ENCODE measurements at regions not wholly inside any gene's neighbourhood (a gene's known extent, or its start where the extent isn't known, plus 50 kb on each side); places are given as distances from the start of the nearest gene placed in this dataset.
"Not testable (repeated sequence)": the region's sequence is repeated elsewhere in the genome, so short reads cannot be mapped to it uniquely, and the experiment has no call there.

DNA sequence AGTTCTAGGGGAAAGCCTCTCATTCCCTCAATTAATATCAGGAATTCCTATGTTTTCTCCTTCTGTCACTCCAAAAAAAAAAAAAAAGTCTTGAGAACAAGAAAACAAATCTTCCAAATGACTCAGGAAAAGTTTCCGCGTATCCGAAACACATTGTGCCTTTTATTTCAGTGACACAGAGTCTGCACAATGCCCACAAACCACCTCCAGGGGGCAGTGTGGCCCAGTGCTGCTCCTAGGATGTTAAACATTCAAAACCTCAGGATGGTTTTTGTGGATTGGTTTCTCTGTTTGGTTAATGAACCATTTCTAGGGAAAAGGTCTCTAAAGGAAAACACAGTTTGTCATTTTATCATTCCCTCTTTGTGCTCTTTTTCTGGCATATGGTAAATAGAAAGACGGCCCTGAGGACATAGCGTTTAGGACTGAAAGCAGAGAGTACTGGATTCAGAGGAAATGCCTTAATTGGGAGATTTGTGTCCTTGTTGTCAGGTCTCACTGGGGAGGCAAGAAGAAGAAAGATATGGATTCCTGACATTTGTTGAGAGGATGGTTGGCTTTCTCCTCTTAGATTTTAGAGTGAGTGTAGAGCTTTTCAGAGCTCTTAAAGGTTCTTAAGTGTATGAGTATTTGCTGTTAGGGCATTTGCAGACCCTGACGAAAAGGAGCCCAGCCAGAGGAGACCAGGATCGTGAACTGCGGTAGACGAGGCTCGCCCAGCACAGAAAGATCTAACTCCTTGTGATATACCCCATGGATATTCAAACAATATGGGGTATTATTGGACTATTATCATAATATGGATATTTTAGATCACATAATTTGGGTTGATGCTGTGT lies 65.7 kb upstream of the MAP9 start:
- no peaks in the 10 kb centered on the region for H3K36me3 Mint-ChIP-seq
- H3K27ac ChIP-seq = no peak overlapping the region
- no peak overlapping the region for H3K9ac ChIP-seq
- no peaks in the 10 kb centered on the region for H3K36me3 ChIP-seq
- no peak overlapping the region for H3K4me3 ChIP-seq
- DNase-seq (ENCODE audit: low spot score) = peak; percentile 79
- H3K4me2 ChIP-seq = no peak overlapping the region
- H3K9me3 ChIP-seq (ENCODE audit: low read depth) = no peaks in the 10 kb centered on the region
- no peaks in the 10 kb centered on the region for H4K20me1 ChIP-seq (ENCODE audit: low read depth)
- H3K4me1 ChIP-seq = no peaks in the 10 kb centered on the region
- peak overlapping the region; percentile 74 for H2AFZ ChIP-seq (replicated peaks)
- no peaks in the 10 kb centered on the region for H3K27me3 Mint-ChIP-seq (ENCODE audit: insufficient read depth, low read depth)
- H3K9me3 Mint-ChIP-seq = no peaks in the 10 kb centered on the region
- peaks cover 3% of the 10 kb centered on the region for H3K4me1 Mint-ChIP-seq
- no peaks in the 10 kb centered on the region for H3K27me3 ChIP-seq
- H3K27ac Mint-ChIP-seq = no peak overlapping the region
- TF ChIP-seq, protein P1, sequence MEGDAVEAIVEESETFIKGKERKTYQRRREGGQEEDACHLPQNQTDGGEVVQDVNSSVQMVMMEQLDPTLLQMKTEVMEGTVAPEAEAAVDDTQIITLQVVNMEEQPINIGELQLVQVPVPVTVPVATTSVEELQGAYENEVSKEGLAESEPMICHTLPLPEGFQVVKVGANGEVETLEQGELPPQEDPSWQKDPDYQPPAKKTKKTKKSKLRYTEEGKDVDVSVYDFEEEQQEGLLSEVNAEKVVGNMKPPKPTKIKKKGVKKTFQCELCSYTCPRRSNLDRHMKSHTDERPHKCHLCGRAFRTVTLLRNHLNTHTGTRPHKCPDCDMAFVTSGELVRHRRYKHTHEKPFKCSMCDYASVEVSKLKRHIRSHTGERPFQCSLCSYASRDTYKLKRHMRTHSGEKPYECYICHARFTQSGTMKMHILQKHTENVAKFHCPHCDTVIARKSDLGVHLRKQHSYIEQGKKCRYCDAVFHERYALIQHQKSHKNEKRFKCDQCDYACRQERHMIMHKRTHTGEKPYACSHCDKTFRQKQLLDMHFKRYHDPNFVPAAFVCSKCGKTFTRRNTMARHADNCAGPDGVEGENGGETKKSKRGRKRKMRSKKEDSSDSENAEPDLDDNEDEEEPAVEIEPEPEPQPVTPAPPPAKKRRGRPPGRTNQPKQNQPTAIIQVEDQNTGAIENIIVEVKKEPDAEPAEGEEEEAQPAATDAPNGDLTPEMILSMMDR (IDR thresholded peaks at IDR 0.05) = peak; percentile 99
- TF ChIP-seq EZH2 (IDR thresholded peaks at IDR 0.05) = no peak
- no peak overlapping the region for H3K4me3 Mint-ChIP-seq
- no peaks in the 10 kb centered on the region for H3F3A ChIP-seq (ENCODE audit: low read depth)
- no peaks in the 10 kb centered on the region for H3K79me2 ChIP-seq (ENCODE audit: low read depth)

DNA sequence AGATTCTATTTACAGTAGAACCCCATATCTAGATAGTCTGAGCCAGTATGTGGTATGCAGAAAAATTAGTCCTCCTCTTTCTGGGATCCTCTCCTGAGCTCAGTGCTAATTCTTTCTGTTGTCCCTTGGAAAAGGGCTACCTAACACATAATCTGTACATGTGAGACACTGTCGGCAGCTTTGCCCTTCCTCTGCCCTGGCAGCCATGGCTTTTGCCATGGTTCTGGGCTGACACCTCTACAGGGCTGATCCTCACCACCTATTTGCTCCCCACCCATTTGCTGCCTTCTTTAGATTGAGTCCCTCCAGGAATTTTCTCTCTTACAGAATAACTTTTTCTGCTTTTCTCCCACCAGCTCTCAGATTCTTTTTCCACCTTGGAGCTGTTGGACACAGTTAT lies 64.7 kb upstream of the MAP9 start:
- Mint-ChIP-seq H3K4me3 (no peak overlapping the region), H3K27me3 (ENCODE audit: insufficient read depth, low read depth) (no peaks in the 10 kb centered on the region), H3K36me3 (no peaks in the 10 kb centered on the region), H3K27ac (no peak overlapping the region), H3K9me3 (no peaks in the 10 kb centered on the region), H3K4me1 (peaks cover 3% of the 10 kb centered on the region)
- peak overlapping the region; percentile 8 for H2AFZ ChIP-seq (replicated peaks)
- no peaks in the 10 kb centered on the region for H4K20me1 ChIP-seq (ENCODE audit: low read depth)
- H3K9ac ChIP-seq = no peak overlapping the region
- H3K4me1 ChIP-seq = no peaks in the 10 kb centered on the region
- H3K4me2 ChIP-seq = no peak overlapping the region
- no peak overlapping the region for H3K4me3 ChIP-seq
- no peak overlapping the region for H3K27ac ChIP-seq
- H3K36me3 ChIP-seq = no peaks in the 10 kb centered on the region
- no peaks in the 10 kb centered on the region for H3F3A ChIP-seq (ENCODE audit: low read depth)
- no peaks in the 10 kb centered on the region for H3K27me3 ChIP-seq
- H3K9me3 ChIP-seq (ENCODE audit: low read depth) = no peaks in the 10 kb centered on the region
- no peak for DNase-seq (ENCODE audit: low spot score)
- H3K79me2 ChIP-seq (ENCODE audit: low read depth) = no peaks in the 10 kb centered on the region
- TF ChIP-seq EZH2 (IDR thresholded peaks at IDR 0.05) (no peak), EZH2phosphoT487 (IDR thresholded peaks at IDR 0.05) (no peak)
- TF ChIP-seq, protein P1 (IDR thresholded peaks at IDR 0.05) = no peak

DNA sequence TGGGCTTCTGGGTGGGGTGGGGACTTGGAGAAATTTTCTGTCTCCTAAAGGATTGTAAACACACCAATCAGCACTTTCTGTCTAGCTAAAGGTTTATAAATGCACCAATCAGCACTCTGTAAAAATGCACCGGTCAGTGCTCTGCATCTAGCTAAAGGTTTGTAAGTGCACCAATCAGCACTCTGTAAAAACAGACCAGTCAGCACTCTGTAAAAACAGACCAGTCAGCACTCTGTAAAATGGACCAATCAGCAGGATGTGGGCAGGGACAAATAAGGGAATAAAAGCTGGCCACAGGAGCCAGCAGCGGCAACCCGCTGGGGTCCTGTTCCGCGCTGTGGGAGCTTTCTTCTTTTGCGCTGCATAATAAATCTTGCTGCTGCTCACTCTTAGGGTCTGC lies 63.0 kb upstream of the MAP9 start:
- not testable (repeated sequence) for H3K4me2 ChIP-seq; H4K20me1 ChIP-seq (ENCODE audit: low read depth); H3K27me3 ChIP-seq; H3K27ac Mint-ChIP-seq; H3K9me3 ChIP-seq (ENCODE audit: low read depth); H3K9ac ChIP-seq; H3K36me3 ChIP-seq; H3K4me1 ChIP-seq; H3K27me3 Mint-ChIP-seq (ENCODE audit: insufficient read depth, low read depth); H3F3A ChIP-seq (ENCODE audit: low read depth); H3K4me1 Mint-ChIP-seq; H3K4me3 Mint-ChIP-seq; H3K27ac ChIP-seq; DNase-seq (ENCODE audit: low spot score); H2AFZ ChIP-seq (replicated peaks); H3K79me2 ChIP-seq (ENCODE audit: low read depth); H3K4me3 ChIP-seq; H3K9me3 Mint-ChIP-seq; H3K36me3 Mint-ChIP-seq

DNA sequence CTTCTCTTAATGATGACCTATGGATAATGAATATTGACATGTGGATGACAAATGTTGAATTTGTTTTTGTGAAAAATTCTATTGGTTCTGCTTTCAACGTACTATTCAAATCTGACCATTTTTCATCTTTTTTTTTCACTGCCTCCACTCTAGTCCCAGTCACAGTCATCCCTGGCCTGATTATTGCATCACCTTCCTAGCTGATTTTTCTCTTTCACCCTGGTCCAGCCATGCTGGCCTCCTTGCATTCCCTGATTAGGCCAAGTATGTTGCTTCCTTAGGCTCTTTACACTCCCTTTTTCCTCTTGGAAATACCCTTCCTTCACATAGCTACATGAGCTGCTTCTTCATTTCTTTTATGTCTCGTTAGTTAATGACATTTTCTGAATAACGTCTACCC lies 58.1 kb upstream of the MAP9 start:
- no peak overlapping the region for H3K4me3 ChIP-seq
- Mint-ChIP-seq H3K4me3 (no peak overlapping the region), H3K27ac (no peak overlapping the region), H3K9me3 (no peaks in the 10 kb centered on the region), H3K36me3 (no peaks in the 10 kb centered on the region), H3K27me3 (ENCODE audit: insufficient read depth, low read depth) (no peaks in the 10 kb centered on the region), H3K4me1 (no peaks in the 10 kb centered on the region)
- no peaks in the 10 kb centered on the region for H3K36me3 ChIP-seq
- H3K4me2 ChIP-seq = no peak overlapping the region
- H3K79me2 ChIP-seq (ENCODE audit: low read depth) = no peaks in the 10 kb centered on the region
- H3K27me3 ChIP-seq = no peaks in the 10 kb centered on the region
- no peaks in the 10 kb centered on the region for H3K9me3 ChIP-seq (ENCODE audit: low read depth)
- H3F3A ChIP-seq (ENCODE audit: low read depth) = no peaks in the 10 kb centered on the region
- H3K9ac ChIP-seq = no peak overlapping the region
- no peaks in the 10 kb centered on the region for H3K4me1 ChIP-seq
- TF ChIP-seq EZH2phosphoT487 (IDR thresholded peaks at IDR 0.05) (no peak), EZH2 (IDR thresholded peaks at IDR 0.05) (no peak)
- TF ChIP-seq, protein P1 (IDR thresholded peaks at IDR 0.05) = no peak
- H2AFZ ChIP-seq (replicated peaks) = no peak overlapping the region
- DNase-seq (ENCODE audit: low spot score) = no peak
- no peaks in the 10 kb centered on the region for H4K20me1 ChIP-seq (ENCODE audit: low read depth)
- no peak overlapping the region for H3K27ac ChIP-seq

All from neural progenitor cell (in vitro differentiated cells).